IMR-90 (cell line): ENCODE measurements at regions not wholly inside any gene's neighbourhood (a gene's known extent, or its start where the extent isn't known, plus 50 kb on each side); places are given as distances from the start of the nearest gene placed in this dataset.
A peak's percentile ranks its signal among the peaks of the same experiment; 100 is the strongest.

ENCODE experiments used
- ATAC-seq: fragments of 200-7000 bp; cut with Tn5 transposase; 2 replicates; pipeline ENCODE4 v1.9.1; 2020; ENCODE audit warnings: low read depth, mild to moderate bottlenecking, moderate library complexity
- BruUV-seq: library from RNA; stranded (reverse); fragments of 400-500 nt; replicated peaks from 2 replicates; lab custom pipeline; 2021; lab: Mats Ljungman, UMichigan
- CTCF ChIA-PET: fragments of 300-600 bp; formaldehyde crosslinking; extraction: SDS; loops from one replicate; lab custom pipeline; 2021; ENCODE audit warnings: antibody characterized with exemption; lab: Yijun Ruan, JAX
- POLR2A ChIA-PET: fragments of 300-600 bp; sonication (Branson Sonifier 250); formaldehyde crosslinking; loops from one replicate; lab custom pipeline; 2022; ENCODE audit warnings: antibody characterized with exemption; ENCODE audit not compliant: unreplicated experiment; lab: Charles Lee
- DNase-seq: peaks from one replicate; pipeline ENCODE4 v3.0.0; 2013
- H2AFZ ChIP-seq: replicated peaks from 2 replicates; pipeline ENCODE3; 2013; ENCODE audit warnings: low read length, mild to moderate bottlenecking; ENCODE audit not compliant: poor library complexity
- H2AK5ac ChIP-seq: 2 replicates; pipeline ENCODE4 v1.6.1; 2013; ENCODE audit warnings: low read depth, low read length, inconsistent platforms
- H2AK9ac ChIP-seq: replicated peaks from 2 replicates; pipeline ENCODE3; 2013; ENCODE audit warnings: mild to moderate bottlenecking, low read depth, low read length, moderate library complexity; ENCODE audit not compliant: poor library complexity
- H2BK120ac ChIP-seq: 2 replicates; pipeline ENCODE4 v1.6.1; 2013; ENCODE audit warnings: low read depth, low read length, inconsistent platforms
- H2BK15ac ChIP-seq: 3 replicates; pipeline ENCODE4 v1.6.1; 2013; ENCODE audit warnings: low read depth, low read length, inconsistent platforms
- H2BK20ac ChIP-seq: 2 replicates; pipeline ENCODE4 v1.6.1; 2013; ENCODE audit warnings: low read depth, mild to moderate bottlenecking, inconsistent platforms, low read length, moderate library complexity
- H2BK5ac ChIP-seq: 2 replicates; pipeline ENCODE4 v1.6.1; 2013; ENCODE audit warnings: mild to moderate bottlenecking, low read depth, low read length, inconsistent platforms; ENCODE audit not compliant: poor library complexity, severe bottlenecking
- H3K14ac ChIP-seq: replicated peaks from 2 replicates; pipeline ENCODE4 v1.6.1; 2013; ENCODE audit warnings: low read depth, low read length, inconsistent platforms
- H3K18ac ChIP-seq: 2 replicates; pipeline ENCODE4 v1.6.1; 2013; ENCODE audit warnings: low read depth, low read length, control low read depth
- H3K23ac ChIP-seq: 2 replicates; pipeline ENCODE4 v1.6.1; 2013; ENCODE audit warnings: low read depth, low read length, inconsistent platforms
- H3K27ac ChIP-seq: 2 replicates; pipeline ENCODE4 v1.5.1; 2013; ENCODE audit warnings: mild to moderate bottlenecking, control low read depth, low read length; ENCODE audit not compliant: insufficient read depth
- H3K27me3 ChIP-seq: 2 replicates; pipeline ENCODE4 v1.6.1; 2013; ENCODE audit warnings: low read length; ENCODE audit not compliant: control insufficient read depth, insufficient read depth
- H3K36me3 ChIP-seq: 2 replicates; pipeline ENCODE4 v1.6.1; 2013; ENCODE audit warnings: low read length, mixed read lengths; ENCODE audit not compliant: control insufficient read depth, insufficient read depth
- H3K4ac ChIP-seq: 2 replicates; pipeline ENCODE4 v1.6.1; 2013; ENCODE audit warnings: low read depth, low read length, inconsistent platforms
- H3K4me1 ChIP-seq: 2 replicates; pipeline ENCODE4 v1.6.1; 2013; ENCODE audit warnings: low read length, mixed read lengths; ENCODE audit not compliant: control insufficient read depth, insufficient read depth
- H3K4me2 ChIP-seq: 2 replicates; pipeline ENCODE4 v1.6.1; 2013; ENCODE audit warnings: low read depth, mild to moderate bottlenecking, control low read depth, low read length, moderate library complexity
- H3K4me3 ChIP-seq: 2 replicates; pipeline ENCODE4 v1.5.1; 2013; ENCODE audit warnings: low read depth, mild to moderate bottlenecking, control low read depth, low read length, moderate library complexity; ENCODE audit not compliant: insufficient read depth
- H3K56ac ChIP-seq: 2 replicates; pipeline ENCODE4 v1.6.1; 2013; ENCODE audit warnings: low read length, inconsistent platforms; ENCODE audit not compliant: insufficient read depth; ENCODE audit errors: extremely low read depth
- H3K79me1 ChIP-seq, 2 experiments: 2 replicates each; pipeline ENCODE4 v1.6.1; 2013; ENCODE audit warnings: low read length in 2 of 2, inconsistent platforms in 1 of 2, low read depth in 1 of 2
- H3K9ac ChIP-seq: 2 replicates; pipeline ENCODE4 v1.6.1; 2013; ENCODE audit warnings: low read depth, low read length, control low read depth
- H3K9me1 ChIP-seq: 2 replicates; pipeline ENCODE4 v1.6.1; 2013; ENCODE audit warnings: low read length, inconsistent platforms; ENCODE audit not compliant: insufficient read depth
- H3K9me3 ChIP-seq: 2 replicates; pipeline ENCODE4 v1.6.1; 2013; ENCODE audit warnings: low read length; ENCODE audit not compliant: control insufficient read depth, insufficient read depth
- H4K20me1 ChIP-seq: 2 replicates; pipeline ENCODE4 v1.6.1; 2013; ENCODE audit warnings: low read length, inconsistent platforms; ENCODE audit not compliant: insufficient read depth
- H4K5ac ChIP-seq: 2 replicates; pipeline ENCODE4 v1.6.1; 2013; ENCODE audit warnings: mild to moderate bottlenecking, low read depth, low read length, control low read depth
- H4K8ac ChIP-seq, 2 experiments: 2 replicates each; pipeline ENCODE4 v1.6.1; 2013; ENCODE audit warnings: low read depth in 2 of 2, low read length in 2 of 2, control low read depth in 1 of 2, inconsistent platforms in 1 of 2
- H4K91ac ChIP-seq: 2 replicates; pipeline ENCODE4 v1.6.1; 2013; ENCODE audit warnings: low read depth, low read length, inconsistent platforms; ENCODE audit not compliant: insufficient read depth
- BHLHE40 ChIP-seq: fragments of 150-350 bp; IDR thresholded peaks from 2 replicates; pipeline ENCODE4 v1.6.1; 2016; ENCODE audit warnings: mild to moderate bottlenecking, low read depth, low read length
- CEBPB ChIP-seq: IDR thresholded peaks from 2 replicates; pipeline ENCODE4 v1.6.1; 2012; ENCODE audit warnings: low read depth, low read length, improper control_type of control experiment
- CHD1 ChIP-seq: IDR thresholded peaks from 2 replicates; pipeline ENCODE4 v1.6.1; 2012; ENCODE audit warnings: low read depth, low read length, improper control_type of control experiment
- CTCF ChIP-seq: conservative IDR thresholded peaks from 2 replicates; pipeline ENCODE4 v1.5.1; 2012; ENCODE audit warnings: mild to moderate bottlenecking, low read depth, low read length, improper control_type of control experiment
- FOS ChIP-seq: fragments of 150-350 bp; IDR thresholded peaks from 2 replicates; pipeline ENCODE4 v1.6.1; 2016; ENCODE audit warnings: low read depth, low read length
- MAFK ChIP-seq: IDR thresholded peaks from 2 replicates; pipeline ENCODE4 v1.6.1; 2012; ENCODE audit warnings: low read depth, low read length, improper control_type of control experiment
- MAZ ChIP-seq: IDR thresholded peaks from 2 replicates; pipeline ENCODE4 v1.6.1; 2012; ENCODE audit warnings: low read depth, mild to moderate bottlenecking, low read length, improper control_type of control experiment, moderate library complexity, borderline replicate concordance
- MXI1 ChIP-seq: IDR thresholded peaks from 2 replicates; pipeline ENCODE4 v1.6.1; 2012; ENCODE audit warnings: low read depth, mild to moderate bottlenecking, low read length, moderate library complexity, borderline replicate concordance
- NFE2L2 ChIP-seq: fragments of 150-350 bp; IDR thresholded peaks from 2 replicates; pipeline ENCODE4 v1.6.1; 2016; ENCODE audit warnings: low read depth, mild to moderate bottlenecking, low read length
- POLR2A ChIP-seq: IDR thresholded peaks from 2 replicates; pipeline ENCODE4 v1.6.1; 2012; ENCODE audit warnings: mild to moderate bottlenecking, low read depth, low read length
- RAD21 ChIP-seq: IDR thresholded peaks from 2 replicates; pipeline ENCODE4 v1.6.1; 2012; ENCODE audit warnings: low read length, improper control_type of control experiment
- RCOR1 ChIP-seq: IDR thresholded peaks from 2 replicates; pipeline ENCODE4 v1.6.1; 2012; ENCODE audit warnings: mild to moderate bottlenecking, low read length, improper control_type of control experiment; ENCODE audit not compliant: insufficient replicate concordance
- RFX5 ChIP-seq: IDR thresholded peaks from 2 replicates; pipeline ENCODE4 v1.8.0; 2012; ENCODE audit warnings: low read depth, mild to moderate bottlenecking, low read length, moderate library complexity
- SMC3 ChIP-seq: fragments of 150-350 bp; IDR thresholded peaks from 2 replicates; pipeline ENCODE4 v1.6.1; 2016; ENCODE audit warnings: low read depth, mild to moderate bottlenecking, antibody characterized with exemption, low read length, moderate library complexity
- WGBS, 2 experiments: methylation state at CpG; one replicate each; pipeline versions ENCODE4 v1.1.5 to v1.1.7; 2013; ENCODE audit warnings: missing lambda C conversion rate in 2 of 2; ENCODE audit not compliant: insufficient read length in 1 of 2; ENCODE audit errors: extremely low coverage in 2 of 2; 5-methylcytosine and 5-hydroxymethylcytosine counted together
- dilution Hi-C: fragments of 300-500 bp; cut with HindIII; formaldehyde crosslinking; loops from one replicate; pipeline ENCODE4 v1.14.3; 2018; ENCODE audit warnings: low sequenced_read_pairs; ENCODE audit not compliant: unreplicated experiment
- in situ Hi-C: fragments of 300-500 bp; cut with MboI; formaldehyde crosslinking; loops from 3 replicates; pipeline ENCODE4 v1.14.3; 2019; ENCODE audit warnings: low sequenced_read_pairs, inconsistent platforms, mixed read lengths
- intact Hi-C: fragments of 100-400 bp; cut with micrococcal nuclease; formaldehyde crosslinking; loops from 2 replicates; pipeline ENCODE4 v1.10.0; 2022
- TF ChIP-seq, protein P1 (sequence below): fragments of 150-350 bp; IDR thresholded peaks from 2 replicates; pipeline ENCODE4 v1.6.1; 2017; ENCODE audit warnings: mild to moderate bottlenecking, antibody characterized with exemption, low read length, low read depth
- TF ChIP-seq, protein P2 (sequence below): fragments of 150-350 bp; IDR thresholded peaks from 2 replicates; pipeline ENCODE4 v1.6.1; 2016; ENCODE audit warnings: low read depth, mild to moderate bottlenecking, low read length, moderate library complexity, borderline replicate concordance

DNA sequence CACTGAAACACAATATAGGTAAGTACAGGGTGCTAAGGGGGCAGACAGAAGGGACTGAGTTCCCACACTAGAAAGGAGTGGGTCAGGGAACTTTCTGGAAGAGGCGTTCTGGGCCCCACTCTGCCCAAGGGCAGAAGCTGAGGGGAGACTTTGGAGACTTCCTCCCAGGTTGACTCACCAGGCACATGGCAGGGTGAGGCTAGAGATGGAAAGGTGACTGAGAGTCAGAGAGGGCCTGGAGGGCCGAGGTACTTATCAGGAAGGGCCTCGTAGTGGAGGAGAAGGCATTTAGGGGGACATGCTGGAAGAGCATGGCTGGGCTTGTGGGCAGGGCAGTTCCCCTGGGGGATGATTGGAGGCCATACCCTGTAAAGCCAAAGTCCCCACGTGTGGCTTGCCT lies 159.9 kb upstream of the JUN start:
- in situ Hi-C loops (no loop called here), dilution Hi-C loops (no loop called here), intact Hi-C loops (no loop called here)
- no peak overlapping the region for H3K23ac ChIP-seq
- DNase-seq (no peak), ATAC-seq (no peak)
- no peak overlapping the region for H2AK9ac ChIP-seq
- H3K27me3 ChIP-seq: no peaks in the 10 kb centered on the region; the same call in 1 of the 2 replicates
- H3K4ac ChIP-seq: no peak overlapping the region
- H3K14ac ChIP-seq: 0 out of 2 replicates have a peak overlapping the region, but pooled peaks have one; percentile 2
- no peak overlapping the region for H2AFZ ChIP-seq
- no peaks in the 10 kb centered on the region; the same call in 1 of the 2 replicates for H3K9me1 ChIP-seq
- H2AK5ac ChIP-seq: no peak overlapping the region; the same call in 1 of the 2 replicates
- H3K4me3 ChIP-seq: no peak overlapping the region
- no peak overlapping the region for H3K56ac ChIP-seq
- no peaks in the 10 kb centered on the region for H3K4me1 ChIP-seq
- no peak overlapping the region for H3K4me2 ChIP-seq
- TF ChIP-seq POLR2A: no peak
- TF ChIP-seq CEBPB: no peak
- TF ChIP-seq SMC3: no peak
- TF ChIP-seq RCOR1: no peak
- TF ChIP-seq RFX5: no peak
- TF ChIP-seq MAZ: no peak
- no peak for TF ChIP-seq MAFK
- TF ChIP-seq, protein P1, sequence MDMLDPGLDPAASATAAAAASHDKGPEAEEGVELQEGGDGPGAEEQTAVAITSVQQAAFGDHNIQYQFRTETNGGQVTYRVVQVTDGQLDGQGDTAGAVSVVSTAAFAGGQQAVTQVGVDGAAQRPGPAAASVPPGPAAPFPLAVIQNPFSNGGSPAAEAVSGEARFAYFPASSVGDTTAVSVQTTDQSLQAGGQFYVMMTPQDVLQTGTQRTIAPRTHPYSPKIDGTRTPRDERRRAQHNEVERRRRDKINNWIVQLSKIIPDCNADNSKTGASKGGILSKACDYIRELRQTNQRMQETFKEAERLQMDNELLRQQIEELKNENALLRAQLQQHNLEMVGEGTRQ: no peak
- no peak for TF ChIP-seq NFE2L2
- no peak for TF ChIP-seq BHLHE40
- TF ChIP-seq, protein P2, sequence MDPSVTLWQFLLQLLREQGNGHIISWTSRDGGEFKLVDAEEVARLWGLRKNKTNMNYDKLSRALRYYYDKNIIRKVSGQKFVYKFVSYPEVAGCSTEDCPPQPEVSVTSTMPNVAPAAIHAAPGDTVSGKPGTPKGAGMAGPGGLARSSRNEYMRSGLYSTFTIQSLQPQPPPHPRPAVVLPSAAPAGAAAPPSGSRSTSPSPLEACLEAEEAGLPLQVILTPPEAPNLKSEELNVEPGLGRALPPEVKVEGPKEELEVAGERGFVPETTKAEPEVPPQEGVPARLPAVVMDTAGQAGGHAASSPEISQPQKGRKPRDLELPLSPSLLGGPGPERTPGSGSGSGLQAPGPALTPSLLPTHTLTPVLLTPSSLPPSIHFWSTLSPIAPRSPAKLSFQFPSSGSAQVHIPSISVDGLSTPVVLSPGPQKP: no peak
- no peak for TF ChIP-seq FOS
- TF ChIP-seq RAD21: no peak
- no peak for TF ChIP-seq MXI1
- TF ChIP-seq CHD1: no peak
- TF ChIP-seq CTCF: no peak
- H2BK15ac ChIP-seq: no peak overlapping the region
- H4K20me1 ChIP-seq: no peaks in the 10 kb centered on the region
- H3K79me1 ChIP-seq: no peaks in the 10 kb centered on the region
- no peak overlapping the region for H2BK20ac ChIP-seq
- no peak overlapping the region for H4K8ac ChIP-seq
- CTCF ChIA-PET: no interaction called here
- H3K27ac ChIP-seq: no peak overlapping the region
- POLR2A ChIA-PET: no interaction called here
- no peak overlapping the region for H2BK5ac ChIP-seq
- 100% methylated on average over 2 of the region's 4 CpGs; no CpG with 5 or more reads in 1 of the 2 experiments for whole genome bisulfite sequencing, 2 experiments
- no peak overlapping the region for H3K18ac ChIP-seq
- no TSS peak for BruUV-seq
- H3K36me3 ChIP-seq: no peaks in the 10 kb centered on the region
- no peak overlapping the region for H2BK120ac ChIP-seq
- no peak overlapping the region for H4K91ac ChIP-seq
- H4K5ac ChIP-seq: no peak overlapping the region
- H3K9me3 ChIP-seq: no peaks in the 10 kb centered on the region
- no peak overlapping the region for H3K9ac ChIP-seq
